ENCODE measurements at regions not wholly inside any gene's neighbourhood (a gene's known extent, or its start where the extent isn't known, plus 50 kb on each side); places are given as distances from the start of the nearest gene placed in this dataset.

DNA sequence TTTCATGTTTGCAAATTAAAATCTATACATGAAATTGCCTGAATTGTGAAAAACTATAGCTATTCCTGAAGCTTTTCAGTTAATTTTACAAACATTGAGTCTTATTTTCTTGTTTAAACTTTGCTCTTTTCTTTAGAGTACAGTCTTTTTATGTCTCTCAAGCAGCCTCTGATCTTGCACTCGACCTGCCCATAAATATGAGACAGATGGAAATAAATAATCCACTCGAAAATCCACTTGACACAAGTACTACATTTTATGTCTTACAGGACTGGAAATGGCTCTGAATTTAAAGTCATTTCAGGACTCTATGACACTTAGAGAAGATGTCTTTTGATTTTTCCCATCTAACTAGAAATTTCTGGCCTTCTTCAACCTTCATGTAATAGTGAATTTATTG, 283.8 kb downstream of the USP25 start:
- no peak for DNase-seq (ENCODE audit: low spot score)

DNA sequence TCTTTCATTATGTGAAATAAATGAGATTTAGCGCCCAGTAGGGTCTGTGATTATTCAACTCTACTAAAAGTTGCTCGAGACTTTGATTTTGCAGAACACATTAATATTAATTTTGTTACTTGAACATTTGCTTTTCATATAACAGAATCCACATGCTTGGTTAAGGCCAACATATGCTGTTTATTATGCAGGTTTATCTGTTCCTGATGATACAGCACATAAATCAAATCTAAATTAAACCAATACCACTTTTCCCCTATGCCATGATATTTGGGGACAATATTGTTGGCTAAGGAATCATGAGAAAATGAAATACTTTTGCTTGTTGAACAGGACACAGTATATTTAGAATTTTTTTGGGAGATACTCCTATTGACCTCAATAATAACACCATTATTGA, 291.1 kb downstream of the USP25 start:
- no peak for DNase-seq (ENCODE audit: low spot score)

DNA sequence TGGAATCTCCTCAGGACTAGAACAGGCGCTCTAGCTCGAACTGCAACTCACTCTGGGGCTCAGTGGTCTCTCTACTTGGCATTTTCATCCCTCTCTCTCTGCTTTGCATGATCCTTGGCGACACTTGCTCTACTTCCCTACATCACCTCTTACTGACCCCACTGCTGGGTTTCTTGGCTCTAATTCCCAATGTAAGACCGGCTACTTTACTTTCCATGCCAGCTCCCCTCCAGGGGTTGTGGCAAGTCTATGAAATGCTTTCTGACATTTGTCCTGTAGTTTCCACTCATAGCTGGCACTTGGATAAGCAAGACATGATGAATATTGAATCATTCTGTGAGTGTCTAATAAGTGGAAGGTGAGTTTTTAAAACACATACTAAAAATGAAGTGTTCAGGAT, 292.3 kb downstream of the USP25 start:
- no peak for DNase-seq (ENCODE audit: low spot score)

DNA sequence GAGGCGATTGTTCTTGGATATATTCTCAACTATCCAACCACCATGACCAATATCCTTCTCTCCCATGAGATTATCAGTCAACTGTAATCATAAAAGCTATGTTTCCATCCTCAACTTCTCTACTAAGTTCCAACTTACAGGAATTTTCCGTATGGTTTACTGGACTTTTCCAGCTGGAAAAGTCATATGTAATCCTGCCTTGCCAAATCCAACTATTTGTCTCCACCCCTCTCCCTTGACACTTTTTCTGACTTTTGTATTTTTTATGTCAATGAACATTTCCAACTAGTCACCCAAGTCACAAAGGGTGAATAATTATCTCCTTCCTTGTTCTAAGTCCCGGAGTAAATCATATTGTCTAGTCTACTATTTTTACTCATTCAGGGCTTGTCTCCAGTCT, 293.1 kb downstream of the USP25 start:
- no peak for DNase-seq (ENCODE audit: low spot score)

DNA sequence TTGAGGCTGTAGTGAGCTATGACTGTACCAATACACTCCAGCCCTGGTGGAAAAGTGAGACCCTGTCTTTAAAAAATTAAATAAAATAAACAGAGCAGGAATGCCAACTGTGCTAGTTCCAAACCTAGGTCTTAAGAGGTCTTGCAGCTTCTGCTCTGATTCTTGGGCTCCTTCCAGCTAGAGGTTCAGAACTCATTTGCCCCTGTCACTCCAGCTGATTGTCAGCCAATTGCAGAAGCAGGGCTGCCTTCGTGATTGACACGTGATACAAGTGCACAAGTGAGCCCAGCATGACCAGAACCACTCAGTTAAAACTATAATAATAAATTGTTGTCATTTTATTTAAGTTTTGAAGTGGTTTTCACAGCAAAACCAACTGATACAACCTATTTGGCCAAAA, 298.4 kb downstream of the USP25 start:
- DNase-seq (ENCODE audit: low spot score), result no peak

DNA sequence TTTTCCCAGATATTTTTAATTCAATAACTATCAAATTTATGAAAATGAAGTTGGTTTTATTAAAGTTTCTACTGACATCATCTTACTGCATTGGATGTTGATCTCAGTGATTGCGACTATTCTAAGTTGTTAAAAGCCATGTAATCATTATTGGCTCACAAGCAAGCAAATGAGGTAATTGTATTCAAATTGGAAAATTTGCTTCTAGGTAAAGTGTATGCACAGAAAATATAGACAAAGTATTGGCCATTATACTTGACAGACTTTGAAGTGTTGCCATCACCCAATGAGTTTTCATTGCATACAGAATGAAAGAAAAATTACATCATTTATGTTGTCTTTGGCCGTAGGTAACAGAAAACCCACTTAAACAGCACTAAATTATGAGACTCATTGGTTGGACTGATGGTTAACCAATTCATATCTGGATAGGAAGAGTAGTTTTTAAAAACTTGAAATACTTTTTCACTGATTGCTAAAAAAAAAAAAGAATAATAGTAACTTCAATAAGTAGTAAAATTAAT, 299.2 kb downstream of the USP25 start:
- DNase-seq (ENCODE audit: low spot score), result no peak

DNA sequence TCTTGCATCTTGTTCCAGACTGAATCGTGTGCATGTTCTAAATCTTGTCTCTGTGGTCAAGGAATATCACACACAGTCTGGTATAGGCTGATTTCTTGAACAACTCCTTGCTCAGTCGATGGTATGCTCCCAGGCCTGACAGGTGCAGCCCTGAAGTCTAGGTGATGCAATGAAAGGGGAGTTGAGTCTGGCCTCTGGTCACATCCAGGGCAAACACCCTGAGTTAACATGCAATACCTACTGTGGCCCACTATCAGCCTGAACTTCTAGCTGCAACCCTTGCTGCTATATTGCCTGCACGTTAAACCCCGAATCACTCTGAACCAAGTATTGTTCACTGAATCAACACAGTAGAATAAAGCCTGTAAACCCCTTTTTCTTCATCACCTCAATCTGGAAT, 303.4 kb downstream of the USP25 start:
- DNase-seq (ENCODE audit: low spot score), result no peak

DNA sequence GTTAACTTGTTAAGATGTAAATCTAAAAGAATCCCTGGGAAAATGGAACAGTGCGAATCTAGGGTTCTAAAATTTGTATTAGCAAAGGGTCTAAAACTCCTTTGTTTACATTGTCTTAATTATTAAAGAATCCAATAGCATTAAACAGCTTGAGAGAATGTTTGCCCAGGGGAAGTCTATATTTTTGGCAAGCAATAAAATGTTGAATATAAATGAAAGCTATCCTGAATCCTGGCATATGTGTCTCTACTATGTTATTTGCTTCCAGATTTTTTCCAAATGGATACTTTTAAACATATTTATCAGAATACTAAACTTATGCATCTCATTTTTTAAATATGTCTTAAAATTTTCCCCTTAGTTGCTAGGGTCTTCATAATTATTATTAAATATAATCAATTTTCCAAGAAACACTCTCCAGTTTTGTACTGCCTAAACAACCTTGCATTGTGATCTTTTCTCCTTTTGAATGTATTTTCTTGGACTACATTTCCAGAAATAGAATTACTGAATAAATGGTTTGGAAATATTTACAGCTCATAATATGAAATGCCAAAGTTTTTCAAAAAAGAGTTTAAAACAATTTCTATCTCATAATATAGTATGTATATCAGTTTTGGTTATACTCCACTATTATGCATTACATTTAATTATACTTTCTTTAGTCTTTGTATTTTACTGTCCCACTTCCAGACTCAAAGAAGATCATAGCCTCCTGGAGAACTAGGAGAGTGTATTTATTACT, 304.8 kb downstream of the USP25 start:
- no peak for DNase-seq (ENCODE audit: low spot score)

DNA sequence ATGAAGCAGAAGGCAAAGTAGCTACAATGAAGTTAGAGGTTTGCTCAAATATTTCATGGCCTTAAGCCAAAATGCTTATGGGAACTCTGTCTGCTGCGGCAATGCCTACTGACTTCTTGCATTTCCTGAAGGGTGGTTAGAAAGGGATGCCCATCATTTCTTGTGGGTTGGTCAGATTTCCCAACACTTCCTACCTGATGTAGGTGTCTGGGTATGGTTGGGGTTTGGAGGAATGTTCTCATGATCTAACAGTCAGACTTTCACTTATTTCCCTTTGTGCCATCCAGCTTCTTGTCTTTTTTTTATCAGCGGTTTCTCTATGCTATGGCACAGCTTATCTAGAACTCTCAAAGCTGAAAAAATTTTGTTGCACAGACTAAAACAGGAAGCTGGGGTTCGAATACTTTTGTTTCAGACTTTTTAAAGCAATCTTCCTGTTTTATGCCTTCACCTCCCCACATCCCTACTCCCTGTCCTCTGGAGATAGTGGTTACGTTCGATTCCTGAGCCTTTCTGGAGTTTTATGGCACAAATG, 307.7 kb downstream of the USP25 start:
- no peak for DNase-seq (ENCODE audit: low spot score)

DNA sequence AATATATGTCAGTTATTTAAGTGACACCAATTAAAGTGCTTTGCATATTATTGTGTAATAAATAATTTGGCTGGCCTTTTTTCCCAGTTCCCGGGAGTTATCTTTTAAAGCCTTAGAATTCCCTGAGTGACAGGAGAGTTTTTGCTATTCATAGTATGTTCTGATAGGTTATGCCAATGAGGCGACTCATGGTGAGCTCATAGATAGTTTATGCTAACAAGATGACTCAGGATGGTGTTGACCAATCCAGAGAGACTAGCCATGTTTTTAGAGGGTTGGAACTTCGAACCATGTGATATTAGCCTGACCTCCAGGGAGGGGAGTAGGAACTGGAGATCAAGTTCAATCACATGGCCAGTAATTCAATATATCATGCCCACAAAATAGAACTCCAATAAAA, 310.8 kb downstream of the USP25 start:
- peak; percentile 13 for DNase-seq (ENCODE audit: low spot score)

DNA sequence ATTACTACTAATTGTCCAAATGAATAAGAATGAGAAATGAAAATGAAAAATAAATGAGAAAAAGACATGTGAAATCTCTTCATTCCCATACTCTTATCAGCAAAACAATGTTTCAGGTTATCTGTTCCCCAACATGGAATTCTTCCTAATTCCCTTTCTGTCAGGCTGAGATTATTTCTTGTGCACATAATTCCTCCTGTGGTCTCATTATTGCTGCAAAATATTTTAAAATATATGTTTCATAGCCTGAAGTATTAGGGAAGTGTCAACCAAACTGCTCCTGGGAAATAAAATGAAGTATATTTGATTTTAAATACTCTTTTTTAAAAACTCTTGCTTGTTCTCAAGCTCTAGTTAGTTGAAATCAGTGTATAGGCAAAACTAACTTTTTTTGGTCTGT, 314.9 kb downstream of the USP25 start:
- no peak for DNase-seq (ENCODE audit: low spot score)

DNA sequence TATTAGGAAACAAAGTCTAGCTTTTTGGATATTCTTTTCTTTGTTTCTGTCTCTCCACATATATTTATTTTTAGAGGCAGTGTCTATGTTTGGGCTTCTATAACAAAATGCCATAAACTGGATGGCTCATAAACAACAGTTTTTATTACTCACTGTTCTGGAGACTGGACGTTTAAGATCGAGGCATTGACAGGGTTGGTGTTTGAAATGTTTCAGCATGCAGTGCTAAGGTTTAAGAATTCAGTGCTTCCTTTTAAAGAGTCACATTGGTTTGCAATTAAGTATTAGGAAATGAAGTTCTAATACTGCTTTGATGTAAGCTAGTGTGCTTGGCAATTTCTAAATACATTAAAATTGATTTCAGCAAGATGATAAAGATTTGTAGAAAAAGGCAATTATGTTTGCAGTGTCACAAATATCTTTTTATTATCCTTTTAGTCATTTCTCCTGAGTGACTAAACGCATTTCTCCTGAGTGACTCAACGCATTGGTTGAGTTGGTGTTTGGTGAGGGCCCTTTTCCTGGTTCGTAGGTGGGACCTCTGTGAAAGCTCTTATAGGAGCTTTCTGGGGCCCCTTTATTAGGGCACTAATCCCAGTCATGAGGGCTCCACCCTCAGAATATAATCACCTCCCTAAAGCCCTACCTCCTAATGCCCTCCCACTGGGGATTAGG, 317.0 kb downstream of the USP25 start:
- no peak for DNase-seq (ENCODE audit: low spot score)

DNA sequence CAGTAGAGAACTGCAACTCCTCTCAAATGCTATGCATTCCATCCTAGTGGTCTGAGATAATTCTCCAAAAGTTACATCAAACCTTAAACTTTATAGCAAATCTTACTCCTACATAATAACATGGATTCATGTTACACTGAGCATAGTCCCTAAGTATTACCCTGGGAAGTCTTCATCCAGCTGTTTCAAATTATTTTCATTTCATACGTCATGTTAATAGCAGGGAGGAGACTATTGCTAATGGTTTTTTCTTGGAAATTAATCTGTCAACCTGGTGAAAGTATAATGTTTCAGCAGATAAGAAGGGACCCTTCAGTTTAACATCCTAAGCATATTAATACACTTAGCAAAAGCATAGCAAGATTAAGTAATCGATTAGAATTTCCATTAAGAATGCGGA, 318.1 kb downstream of the USP25 start:
- no peak for DNase-seq (ENCODE audit: low spot score)

DNA sequence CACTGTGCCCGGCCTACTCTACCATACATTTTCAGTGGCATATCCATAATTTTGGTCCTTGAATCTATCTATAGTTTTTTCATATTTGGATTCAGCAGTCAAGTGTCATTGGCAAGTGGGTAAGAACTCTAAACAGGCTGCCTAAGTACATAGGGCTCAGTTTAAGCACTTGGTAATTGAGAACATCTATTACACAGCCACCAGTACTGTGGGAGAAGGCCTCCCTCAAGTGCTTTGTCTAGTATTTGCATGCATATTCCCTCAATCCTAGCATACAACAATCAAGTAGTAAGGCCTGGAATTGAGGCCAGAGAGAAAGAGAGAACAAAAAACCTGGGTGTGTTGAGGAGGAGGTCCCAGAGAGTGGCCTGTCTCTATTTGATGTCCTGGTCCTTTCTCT, 325.2 kb downstream of the USP25 start:
- DNase-seq (ENCODE audit: low spot score), result no peak

DNA sequence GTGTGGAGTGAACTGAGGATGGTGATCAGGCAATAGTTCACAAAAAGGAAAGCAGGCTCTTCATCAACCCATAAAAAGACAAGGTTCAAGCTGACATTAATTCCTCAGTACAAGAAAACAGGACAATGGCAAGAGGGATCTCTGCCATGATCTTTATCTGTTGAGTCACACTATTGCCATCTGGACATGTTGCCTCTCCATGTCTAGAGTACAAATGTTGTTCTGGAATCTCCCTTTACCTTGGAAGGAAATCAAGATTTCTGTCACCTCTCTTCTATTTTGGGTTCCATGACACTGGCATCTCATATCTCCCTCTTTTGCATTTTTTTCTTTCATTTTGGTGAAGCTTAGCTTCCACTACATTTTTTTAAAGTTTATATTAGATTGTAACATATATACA, 329.1 kb downstream of the USP25 start:
- DNase-seq (ENCODE audit: low spot score), result no peak

DNA sequence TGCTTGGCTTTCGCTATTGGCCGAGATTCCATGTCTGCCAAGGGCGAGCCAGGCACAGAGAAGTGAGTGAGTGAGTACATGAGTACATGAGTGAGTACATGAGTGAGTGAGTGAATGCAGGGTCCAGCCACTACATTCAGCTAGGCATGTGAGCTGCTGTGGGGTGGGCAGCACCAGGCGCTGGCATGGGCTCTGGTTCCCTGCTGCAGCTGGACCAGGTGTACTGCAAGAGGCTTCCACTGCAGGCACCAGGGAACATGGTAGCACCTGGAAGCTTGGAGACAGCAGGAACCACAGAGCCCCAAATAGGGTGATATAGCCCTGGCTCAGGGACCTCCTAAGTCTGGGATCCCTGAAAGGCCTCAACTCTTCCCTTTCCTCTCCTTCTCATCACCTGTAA, 330.2 kb downstream of the USP25 start:
- no peak for DNase-seq (ENCODE audit: low spot score)

DNA sequence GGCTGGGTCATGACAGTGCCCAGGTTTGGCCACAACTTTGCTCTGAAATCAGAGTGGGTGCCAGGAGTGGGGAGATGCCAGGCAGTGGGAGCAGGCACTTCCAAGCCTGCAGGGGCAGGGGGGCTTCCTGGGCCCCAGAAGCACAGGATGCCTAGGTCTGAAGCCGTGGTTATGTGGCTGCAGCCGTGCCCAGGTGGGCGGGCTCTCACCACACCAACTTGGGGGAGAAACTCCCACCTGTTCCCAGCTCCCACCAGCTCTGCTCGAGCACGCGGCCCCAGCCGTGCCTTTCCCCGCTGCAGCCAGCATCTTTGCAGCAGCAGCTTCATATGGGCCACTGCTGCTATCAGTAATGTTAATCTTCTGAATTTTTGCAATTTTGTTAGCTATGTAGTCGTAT, 331.4 kb downstream of the USP25 start:
- DNase-seq (ENCODE audit: low spot score), result no peak

DNA sequence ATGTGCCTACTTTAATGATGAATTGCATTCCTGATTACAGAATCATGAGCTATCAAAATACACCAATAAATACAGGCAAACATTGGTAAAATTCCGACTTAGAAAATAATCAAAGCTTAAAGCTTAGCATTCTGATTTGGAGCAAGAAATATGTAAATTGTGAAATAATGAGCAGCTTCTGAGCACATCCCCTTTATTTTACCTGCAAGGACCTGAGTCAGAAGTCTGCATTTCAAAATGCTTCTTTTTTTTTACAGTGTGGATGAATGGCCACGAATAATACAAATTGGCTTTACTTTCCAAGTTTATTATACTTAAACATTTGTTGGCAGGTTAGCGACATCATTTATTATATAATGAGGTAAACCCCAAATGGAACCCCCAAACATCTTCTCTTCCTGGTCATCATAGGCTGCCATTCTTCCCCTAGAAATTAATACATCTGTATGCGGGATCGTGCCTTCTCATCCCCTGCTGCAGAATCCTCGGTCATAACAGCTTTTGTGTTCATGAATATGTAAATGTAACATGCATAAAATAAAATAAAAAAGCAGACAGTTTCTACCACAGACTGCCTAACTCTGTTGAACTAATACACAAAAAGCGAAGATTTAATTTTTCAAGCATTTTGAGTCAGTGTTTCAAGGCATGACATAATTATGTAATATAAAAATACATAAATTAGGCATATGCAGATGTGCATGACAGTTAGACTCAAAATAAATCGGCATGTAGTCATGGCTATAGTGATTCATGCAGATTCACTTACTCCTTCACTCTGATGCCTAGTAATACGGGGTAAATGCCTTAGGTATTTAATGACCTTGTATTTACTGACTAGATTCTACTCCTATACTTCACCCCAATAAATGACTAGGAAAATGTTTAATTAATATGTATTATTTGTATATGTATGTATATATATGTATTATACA, 339.7 kb downstream of the USP25 start:
- no peak for DNase-seq (ENCODE audit: low spot score)

DNA sequence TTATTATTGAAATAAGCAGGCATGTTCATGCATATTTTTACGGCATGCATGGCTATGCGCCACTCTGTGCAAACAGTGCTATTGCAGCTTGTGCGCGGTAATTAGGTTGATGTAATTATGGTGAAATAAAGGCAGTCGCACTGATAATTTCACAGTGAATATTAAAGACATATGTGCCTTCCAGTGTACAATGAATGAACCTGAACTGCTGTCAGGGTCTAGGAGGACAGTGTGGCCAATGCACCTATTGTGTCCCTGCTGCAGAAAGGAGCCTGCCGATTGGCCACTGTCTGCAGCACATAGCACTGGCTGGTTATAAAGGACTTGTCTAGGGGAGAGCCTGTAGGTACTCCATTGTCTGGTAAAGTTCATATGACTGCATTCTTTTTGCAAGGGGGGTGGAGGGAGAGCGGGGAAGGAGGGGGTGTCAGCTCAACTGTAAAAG, 340.4 kb downstream of the USP25 start:
- no peak for DNase-seq (ENCODE audit: low spot score)

DNA sequence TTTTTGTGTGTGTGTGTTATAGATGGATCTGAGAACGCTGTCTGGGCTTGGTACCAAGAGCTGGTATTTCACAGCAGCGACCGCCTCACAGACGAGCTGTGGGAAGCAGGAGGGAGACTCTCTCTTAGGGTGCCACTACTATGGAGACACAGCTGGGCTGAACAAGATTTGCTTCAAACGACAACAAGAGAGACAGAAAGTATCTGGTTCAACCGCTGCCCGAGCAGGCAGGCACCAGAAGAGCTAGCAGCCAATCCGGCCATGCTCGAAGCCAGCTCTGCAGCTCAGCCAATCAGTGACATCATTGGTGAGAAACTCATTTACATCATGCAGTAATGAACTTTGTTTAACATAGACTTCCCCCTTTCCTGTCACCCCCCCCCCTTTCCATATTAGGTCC, 341.3 kb downstream of the USP25 start:
- peak; percentile 18 for DNase-seq (ENCODE audit: low spot score)

DNA sequence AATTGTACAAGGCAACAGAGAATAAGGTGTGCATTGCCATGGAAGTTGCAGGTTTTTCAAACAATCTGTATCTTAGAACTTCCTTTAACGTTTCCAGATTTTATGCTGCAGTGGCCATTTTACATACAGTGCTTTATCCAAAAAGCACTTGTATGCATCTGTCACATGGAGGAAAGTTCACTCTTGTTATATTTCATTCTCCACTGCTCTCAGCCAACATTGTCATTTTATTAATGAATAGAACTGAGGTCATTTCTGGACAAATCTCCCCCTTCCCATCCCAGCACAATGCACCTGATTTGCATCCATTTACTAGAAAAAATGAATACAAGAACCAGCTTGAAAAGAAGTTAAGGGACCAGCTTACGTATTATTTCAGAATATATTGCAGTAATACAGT, 342.0 kb downstream of the USP25 start:
- no peak for DNase-seq (ENCODE audit: low spot score)

DNA sequence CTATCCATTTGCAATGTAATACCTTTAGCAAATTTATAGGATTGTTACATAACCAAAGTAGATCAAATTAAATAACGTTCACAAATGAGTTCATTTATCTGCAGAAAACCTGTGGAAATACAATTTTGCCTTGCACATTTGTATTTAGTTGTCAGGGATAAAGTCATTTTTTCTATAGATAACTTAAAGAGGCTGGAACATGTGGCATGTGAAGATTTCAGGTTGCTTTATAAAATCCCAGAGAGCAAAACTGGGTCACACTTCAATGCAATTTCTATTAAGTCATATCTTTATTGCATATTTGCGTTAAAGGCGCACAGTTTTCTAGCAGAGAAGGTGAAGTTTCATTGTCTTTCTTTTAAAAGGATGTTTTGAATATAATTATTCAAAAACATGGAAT, 342.4 kb downstream of the USP25 start:
- DNase-seq (ENCODE audit: low spot score), result no peak

Data from AG08396 (cell line).